HTR-8/SVneo (cell line): ENCODE measurements at regions not wholly inside any gene's neighbourhood (a gene's known extent, or its start where the extent isn't known, plus 50 kb on each side); places are given as distances from the start of the nearest gene placed in this dataset.

Source experiments
- DNase-seq: peaks from one replicate; pipeline ENCODE4 v3.0.0; 2011; ENCODE audit warnings: low spot score, mixed read lengths; ENCODE audit not compliant: insufficient read length
- FAIRE-seq: peaks from 2 replicates; lab custom pipeline; 2011; peaks lifted over from hg19 to GRCh38; lab: Jason Lieb, UNC

- FAIRE-seq (no peak), DNase-seq (no peak)
Observed at GRCh38 chr4:3655485-3655884, 110.7 kb upstream of the ADRA2C start.

GRCh38 chr4:3654036-3654807 lies 112.0 kb upstream of the ADRA2C start:
- FAIRE-seq = no peak
- DNase-seq = no peak

- FAIRE-seq = no peak
- DNase-seq = no peak
Observed at GRCh38 chr4:3652586-3652985, 113.6 kb upstream of the ADRA2C start.

- DNase-seq (no peak), FAIRE-seq (no peak)
Observed at GRCh38 chr4:3651267-3651845, 114.8 kb upstream of the ADRA2C start.

GRCh38 chr4:3649491-3649890 lies 116.7 kb upstream of the ADRA2C start:
- no peak for DNase-seq
- no peak for FAIRE-seq

- DNase-seq (no peak), FAIRE-seq (no peak)
Observed at GRCh38 chr4:3648731-3649130, 116.5 kb upstream of the LRPAP1 start.

- DNase-seq (no peak), FAIRE-seq (no peak)
Observed at GRCh38 chr4:3648195-3648594, 116.0 kb upstream of the LRPAP1 start.

- FAIRE-seq = no peak
- DNase-seq = no peak
Observed at GRCh38 chr4:3647421-3647820, 115.2 kb upstream of the LRPAP1 start.

- no peak for FAIRE-seq
Observed at GRCh38 chr4:3645711-3646679, 113.8 kb upstream of the LRPAP1 start.

GRCh38 chr4:3644849-3645627 lies 112.8 kb upstream of the LRPAP1 start:
- peak; percentile 63 for DNase-seq

More at GRCh38 chr4:3645711-3646679, 113.8 kb upstream of the LRPAP1 start:
- DNase-seq = no peak

GRCh38 chr4:3643518-3644433 lies 111.6 kb upstream of the LRPAP1 start:
- no peak for FAIRE-seq
- DNase-seq = no peak

More at GRCh38 chr4:3644849-3645627, 112.8 kb upstream of the LRPAP1 start:
- FAIRE-seq = peak; percentile 16

- DNase-seq (no peak), FAIRE-seq (peak; percentile 33)
Observed at GRCh38 chr4:3642806-3643517, 110.7 kb upstream of the LRPAP1 start.

- FAIRE-seq = no peak
- DNase-seq = no peak
Observed at GRCh38 chr4:3642056-3642630, 109.9 kb upstream of the LRPAP1 start.

- FAIRE-seq (no peak), DNase-seq (no peak)
Observed at GRCh38 chr4:3641501-3641900, 109.3 kb upstream of the LRPAP1 start.

- FAIRE-seq = no peak
- DNase-seq = no peak
Observed at GRCh38 chr4:3640587-3640962, 108.4 kb upstream of the LRPAP1 start.

- no peak for FAIRE-seq
- DNase-seq = no peak
Observed at GRCh38 chr4:3639613-3640586, 107.7 kb upstream of the LRPAP1 start.
